OCI-LY7 (cell line): ENCODE measurements at regions not wholly inside any gene's neighbourhood (a gene's known extent, or its start where the extent isn't known, plus 50 kb on each side); places are given as distances from the start of the nearest gene placed in this dataset.

ENCODE experiments used
- BruUV-seq: library from RNA; stranded (reverse); fragments of 400-500 nt; replicated peaks from 2 replicates; lab custom pipeline; 2021; lab: Mats Ljungman, UMichigan
- CTCF ChIA-PET: fragments of 300-600 bp; sonication (Branson Sonifier 250); formaldehyde crosslinking; loops from one replicate; lab custom pipeline; 2022; ENCODE audit warnings: antibody characterized with exemption; ENCODE audit not compliant: unreplicated experiment; lab: Charles Lee
- POLR2A ChIA-PET: fragments of 300-600 bp; sonication (Branson Sonifier 250); formaldehyde crosslinking; loops from one replicate; lab custom pipeline; 2022; ENCODE audit warnings: antibody characterized with exemption; lab: Charles Lee
- DNase-seq: peaks from one replicate; pipeline ENCODE4 v3.0.0-alpha.2; 2015; ENCODE audit warnings: low spot score
- H2AFZ ChIP-seq: fragments of 200-600 bp; sonication (generic), shearing (Covaris generic); 2 replicates; pipeline ENCODE4 v1.6.1; 2014; ENCODE audit warnings: mild to moderate bottlenecking, antibody characterized with exemption, low read length, moderate library complexity
- H3K27ac ChIP-seq: fragments of 200-600 bp; sonication (generic); 2 replicates; pipeline ENCODE4 v1.5.1; 2014; ENCODE audit warnings: mixed run types, low read depth, mild to moderate bottlenecking, moderate library complexity, low read length, inconsistent platforms; ENCODE audit not compliant: poor library complexity, severe bottlenecking
- H3K36me3 ChIP-seq: fragments of 200-600 bp; sonication (generic); 2 replicates; pipeline ENCODE4 v1.6.1; 2014; ENCODE audit warnings: mild to moderate bottlenecking, antibody characterized with exemption, low read length, moderate library complexity, mixed read lengths; ENCODE audit not compliant: insufficient read depth
- H3K4me1 ChIP-seq: fragments of 200-600 bp; sonication (generic); 2 replicates; pipeline ENCODE4 v1.5.1; 2014; ENCODE audit warnings: mild to moderate bottlenecking, low read length; ENCODE audit not compliant: insufficient read depth, poor library complexity, severe bottlenecking
- H3K4me2 ChIP-seq: fragments of 200-600 bp; sonication (generic); 2 replicates; pipeline ENCODE4 v1.6.1; 2014; ENCODE audit warnings: mild to moderate bottlenecking, low read length
- H3K4me3 ChIP-seq: fragments of 200-600 bp; sonication (generic); 2 replicates; pipeline ENCODE4 v1.5.1; 2014; ENCODE audit warnings: mild to moderate bottlenecking, low read depth, low read length; ENCODE audit not compliant: poor library complexity, severe bottlenecking
- H3K79me2 ChIP-seq: fragments of 200-600 bp; sonication (generic); 2 replicates; pipeline ENCODE4 v1.6.1; 2016; ENCODE audit warnings: low read depth, mild to moderate bottlenecking, low read length, moderate library complexity, mixed read lengths; ENCODE audit not compliant: insufficient read depth
- H3K9me2 ChIP-seq: fragments of 200-600 bp; sonication (generic); 2 replicates; pipeline ENCODE4 v1.6.1; 2016; ENCODE audit warnings: mild to moderate bottlenecking, low read length, mixed read lengths; ENCODE audit not compliant: insufficient read depth
- H3K9me3 ChIP-seq: fragments of 200-600 bp; sonication (generic); 2 replicates; pipeline ENCODE4 v1.6.1; 2014; ENCODE audit warnings: mild to moderate bottlenecking, mixed run types, low read length, mixed read lengths
- H4K20me1 ChIP-seq: fragments of 200-600 bp; sonication (generic); 2 replicates; pipeline ENCODE4 v1.6.1; 2014; ENCODE audit warnings: mild to moderate bottlenecking, antibody characterized with exemption, low read length, moderate library complexity, mixed read lengths; ENCODE audit not compliant: insufficient read depth
- EZH2phosphoT487 ChIP-seq: fragments of 200-600 bp; sonication (generic); IDR thresholded peaks from 2 replicates; pipeline ENCODE4 v1.6.1; 2018; ENCODE audit warnings: low read depth, borderline replicate concordance, mild to moderate bottlenecking, mixed run types, antibody characterized with exemption, low read length, moderate library complexity, mixed read lengths
- intact Hi-C: fragments of 100-400 bp; cut with micrococcal nuclease; formaldehyde crosslinking; loops from one replicate; pipeline ENCODE4 v1.10.0; 2022; ENCODE audit not compliant: unreplicated experiment
- TF ChIP-seq, protein P1 (sequence below): fragments of 200-600 bp; sonication (generic); conservative IDR thresholded peaks from 2 replicates; pipeline ENCODE4 v1.5.1; 2014; ENCODE audit warnings: mild to moderate bottlenecking, antibody characterized with exemption, low read length, moderate library complexity, mixed read lengths

DNA sequence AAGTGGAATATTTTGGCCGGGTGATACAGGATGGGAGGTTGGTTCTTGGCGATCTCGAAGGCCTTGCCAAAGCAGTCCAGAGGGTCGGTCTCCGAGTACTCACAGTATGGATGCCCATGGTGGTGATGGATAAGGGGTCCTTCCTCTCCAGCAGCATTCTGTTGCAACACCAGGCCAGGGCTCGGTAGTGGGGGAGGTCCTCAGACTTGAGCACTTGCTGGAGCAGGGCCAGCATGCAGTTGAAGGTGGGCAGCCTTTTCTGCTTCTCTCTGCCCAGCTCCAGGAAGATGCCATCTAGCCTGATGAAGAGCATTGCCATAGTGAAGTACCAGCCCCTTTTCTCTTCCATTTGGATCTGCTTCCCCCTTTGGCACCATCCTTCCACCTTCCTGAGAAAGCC lies 99.4 kb upstream of the MCHR2 start:
- intact Hi-C loops, result no loop called here
- CTCF ChIA-PET, result no interaction called here
- Histone ChIP-seq H3K4me3 (no peak overlapping the region), H2AFZ (no peak overlapping the region), H3K27ac (no peak overlapping the region), H3K9me2 (no peaks in the 10 kb centered on the region), H3K4me1 (no peaks in the 10 kb centered on the region), H3K4me2 (no peak overlapping the region), H3K9me3 (no peaks in the 10 kb centered on the region), H3K79me2 (no peaks in the 10 kb centered on the region), H4K20me1 (no peaks in the 10 kb centered on the region), H3K36me3 (no peaks in the 10 kb centered on the region)
- POLR2A ChIA-PET, result no interaction called here
- BruUV-seq, result no TSS peak
- TF ChIP-seq EZH2phosphoT487, result no peak
- TF ChIP-seq, protein P1, sequence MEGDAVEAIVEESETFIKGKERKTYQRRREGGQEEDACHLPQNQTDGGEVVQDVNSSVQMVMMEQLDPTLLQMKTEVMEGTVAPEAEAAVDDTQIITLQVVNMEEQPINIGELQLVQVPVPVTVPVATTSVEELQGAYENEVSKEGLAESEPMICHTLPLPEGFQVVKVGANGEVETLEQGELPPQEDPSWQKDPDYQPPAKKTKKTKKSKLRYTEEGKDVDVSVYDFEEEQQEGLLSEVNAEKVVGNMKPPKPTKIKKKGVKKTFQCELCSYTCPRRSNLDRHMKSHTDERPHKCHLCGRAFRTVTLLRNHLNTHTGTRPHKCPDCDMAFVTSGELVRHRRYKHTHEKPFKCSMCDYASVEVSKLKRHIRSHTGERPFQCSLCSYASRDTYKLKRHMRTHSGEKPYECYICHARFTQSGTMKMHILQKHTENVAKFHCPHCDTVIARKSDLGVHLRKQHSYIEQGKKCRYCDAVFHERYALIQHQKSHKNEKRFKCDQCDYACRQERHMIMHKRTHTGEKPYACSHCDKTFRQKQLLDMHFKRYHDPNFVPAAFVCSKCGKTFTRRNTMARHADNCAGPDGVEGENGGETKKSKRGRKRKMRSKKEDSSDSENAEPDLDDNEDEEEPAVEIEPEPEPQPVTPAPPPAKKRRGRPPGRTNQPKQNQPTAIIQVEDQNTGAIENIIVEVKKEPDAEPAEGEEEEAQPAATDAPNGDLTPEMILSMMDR, result no peak
- no peak for DNase-seq

DNA sequence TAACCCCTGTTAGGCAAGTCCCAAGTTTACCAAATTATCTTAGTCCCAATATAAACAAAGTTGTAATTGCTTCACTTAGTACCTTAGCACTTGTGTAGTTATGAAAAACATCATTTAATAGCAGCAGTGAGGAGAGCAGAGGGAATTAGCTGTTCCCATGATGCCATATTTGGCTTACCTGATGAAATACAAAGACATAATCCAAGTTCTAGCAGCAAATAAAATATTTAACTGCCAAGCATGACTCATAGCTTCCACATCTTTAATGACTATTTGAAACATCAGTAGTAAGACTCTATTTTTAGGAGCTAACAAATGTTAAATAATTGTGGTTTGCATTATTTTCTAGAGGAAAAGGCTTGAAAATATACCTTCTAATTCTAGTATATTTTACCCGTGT lies 94.0 kb upstream of the MCHR2 start:
- H3K4me1 ChIP-seq, result no peaks in the 10 kb centered on the region
- ChIA-PET CTCF (no interaction called here), POLR2A (interaction anchor here (0.6 to 1.1 kb wide), 4 partner anchors 13 to 142 kb away, joined by 3 to 6 read pairs (median 3); no protein-coding TSS in a partner anchor)
- no peaks in the 10 kb centered on the region for H4K20me1 ChIP-seq
- H3K9me2 ChIP-seq, result no peaks in the 10 kb centered on the region
- TF ChIP-seq, protein P1, result no peak
- TF ChIP-seq EZH2phosphoT487, result no peak
- intact Hi-C loops, result no loop called here
- no peak overlapping the region for H2AFZ ChIP-seq
- H3K27ac ChIP-seq, result no peak overlapping the region
- no peaks in the 10 kb centered on the region for H3K36me3 ChIP-seq
- H3K79me2 ChIP-seq, result no peaks in the 10 kb centered on the region
- no peak overlapping the region for H3K4me2 ChIP-seq
- DNase-seq, result no peak
- no peak overlapping the region for H3K4me3 ChIP-seq
- H3K9me3 ChIP-seq, result no peaks in the 10 kb centered on the region
- no TSS peak for BruUV-seq

DNA sequence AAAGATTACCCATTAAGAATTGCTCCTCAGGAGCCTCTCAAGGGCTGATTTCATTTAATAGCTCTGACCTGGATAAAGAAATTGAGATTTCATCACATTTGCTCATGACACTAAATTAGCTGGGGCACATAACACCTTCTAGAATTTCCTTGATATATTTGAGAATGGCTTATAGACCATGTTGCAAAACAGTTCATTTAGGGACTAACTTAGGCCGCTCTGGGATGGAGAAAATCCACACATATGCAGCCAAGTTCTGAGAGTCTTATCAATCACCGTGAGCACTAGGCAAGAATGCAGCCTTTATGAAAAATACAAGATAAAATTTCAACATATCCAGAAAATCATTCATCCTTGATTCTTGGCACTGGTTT lies 91.0 kb upstream of the MCHR2 start:
- no peak for DNase-seq

More for the DNA sequence above, 91.0 kb upstream of the MCHR2 start:
- BruUV-seq, result no TSS peak
- Histone ChIP-seq H3K9me3 (no peaks in the 10 kb centered on the region), H3K27ac (no peak overlapping the region), H3K4me2 (no peak overlapping the region), H3K79me2 (no peaks in the 10 kb centered on the region), H3K4me1 (no peaks in the 10 kb centered on the region), H3K4me3 (no peak overlapping the region), H2AFZ (no peak overlapping the region), H3K9me2 (no peaks in the 10 kb centered on the region), H4K20me1 (no peaks in the 10 kb centered on the region), H3K36me3 (no peaks in the 10 kb centered on the region)
- ChIA-PET POLR2A (interaction anchor here (0.6 to 2.0 kb wide), 2 partner anchors 17 to 219 kb away, joined by 3 to 6 read pairs; no protein-coding TSS in a partner anchor), CTCF (no interaction called here)
- intact Hi-C loops, result no loop called here
- TF ChIP-seq, protein P1, result no peak
- TF ChIP-seq EZH2phosphoT487, result no peak
